Breast epithelium (tissue), 4 donors: ENCODE measurements at regions not wholly inside any gene's neighbourhood (a gene's known extent, or its start where the extent isn't known, plus 50 kb on each side); places are given as distances from the start of the nearest gene placed in this dataset.

Source experiments
- DNase-seq, 2 donors: peaks; one replicate each; pipeline ENCODE4 v3.0.0-alpha.2; 2019; ENCODE audit warnings: low spot score in 2 of 2
- H3K27ac ChIP-seq, 2 donors: fragments of 200-600 bp; sonication (generic) in 1 of 2; one replicate each; pipeline ENCODE4 v1.5.1; 2016 to 2019; ENCODE audit warnings: mild to moderate bottlenecking in 1 of 2
- H3K27me3 ChIP-seq, 2 donors: fragments of 200-600 bp; sonication (generic) in 1 of 2; one replicate each; pipeline versions ENCODE4 v1.5.1 to v1.6.0; 2017 to 2019; ENCODE audit warnings: control low read depth in 1 of 2, mild to moderate bottlenecking in 1 of 2
- H3K36me3 ChIP-seq: fragments of 200-600 bp; one replicate; pipeline ENCODE4 v1.5.1; 2019
- H3K4me1 ChIP-seq, 2 donors: fragments of 200-600 bp; sonication (generic); one replicate each; pipeline ENCODE4 v1.5.1; 2016 to 2019; ENCODE audit warnings: control low read depth in 1 of 2
- H3K4me3 ChIP-seq, 3 donors: fragments of 200-600 bp; sonication (generic); 1 replicate in 2 of 3; 2 replicates in 1 of 3; pipeline ENCODE4 v1.5.1; 2016 to 2019; ENCODE audit warnings: mild to moderate bottlenecking in 3 of 3, moderate library complexity in 2 of 3
- H3K9me3 ChIP-seq, 2 donors: fragments of 200-600 bp; sonication (generic) in 1 of 2; one replicate each; pipeline ENCODE4 v1.5.1; 2016 to 2019; ENCODE audit warnings: control low read depth in 1 of 2
- POLR2A ChIP-seq: fragments of 450-650 bp; IDR thresholded peaks from one replicate; pipeline ENCODE4 v1.6.1; 2016; ENCODE audit warnings: antibody characterized with exemption, mild to moderate bottlenecking, moderate library complexity
- POLR2AphosphoS5 ChIP-seq, 3 donors: sonication (generic); formaldehyde crosslinking; IDR thresholded peaks; one replicate each; pipeline ENCODE4 v1.6.1; 2017; ENCODE audit warnings: antibody characterized with exemption in 3 of 3
- intact Hi-C: fragments of 100-400 bp; cut with DNase I; formaldehyde crosslinking; loops from one replicate; pipeline ENCODE4 v1.15.1; 2023; ENCODE audit warnings: low total_unique reads
- TF ChIP-seq, protein P1 (sequence below), 3 donors: fragments of 450-650 bp; IDR thresholded peaks; one replicate each; pipeline ENCODE4 v1.5.1; 2016 to 2017; ENCODE audit warnings: antibody characterized with exemption in 3 of 3, mild to moderate bottlenecking in 3 of 3, moderate library complexity in 3 of 3

DNA sequence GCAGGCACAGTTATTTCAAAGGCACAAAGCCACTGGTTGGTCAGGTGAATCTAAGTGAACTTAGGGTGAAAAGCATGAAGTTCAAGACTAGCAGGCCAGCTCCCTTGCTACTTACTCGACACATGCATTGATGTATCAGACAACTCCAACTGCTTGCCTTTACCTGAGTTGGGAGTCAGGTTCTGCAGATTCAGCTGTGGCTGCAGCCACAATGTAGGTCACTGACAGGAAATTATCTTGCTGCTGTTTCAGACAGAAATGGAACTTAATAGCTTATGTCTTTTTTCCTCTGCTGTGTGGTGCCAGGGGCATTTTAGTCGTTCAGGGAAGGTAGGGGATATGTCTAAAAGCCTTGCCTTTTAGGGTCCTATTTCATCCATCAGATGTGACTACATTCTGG is 125.6 kb upstream of the RPH3A start:
- no peak overlapping the region for H3K27ac ChIP-seq
- no peaks in the 10 kb centered on the region for H3K4me1 ChIP-seq
- TF ChIP-seq POLR2AphosphoS5 (IDR thresholded peaks at IDR 0.05) (no peak), POLR2A (no peak)
- TF ChIP-seq, protein P1, sequence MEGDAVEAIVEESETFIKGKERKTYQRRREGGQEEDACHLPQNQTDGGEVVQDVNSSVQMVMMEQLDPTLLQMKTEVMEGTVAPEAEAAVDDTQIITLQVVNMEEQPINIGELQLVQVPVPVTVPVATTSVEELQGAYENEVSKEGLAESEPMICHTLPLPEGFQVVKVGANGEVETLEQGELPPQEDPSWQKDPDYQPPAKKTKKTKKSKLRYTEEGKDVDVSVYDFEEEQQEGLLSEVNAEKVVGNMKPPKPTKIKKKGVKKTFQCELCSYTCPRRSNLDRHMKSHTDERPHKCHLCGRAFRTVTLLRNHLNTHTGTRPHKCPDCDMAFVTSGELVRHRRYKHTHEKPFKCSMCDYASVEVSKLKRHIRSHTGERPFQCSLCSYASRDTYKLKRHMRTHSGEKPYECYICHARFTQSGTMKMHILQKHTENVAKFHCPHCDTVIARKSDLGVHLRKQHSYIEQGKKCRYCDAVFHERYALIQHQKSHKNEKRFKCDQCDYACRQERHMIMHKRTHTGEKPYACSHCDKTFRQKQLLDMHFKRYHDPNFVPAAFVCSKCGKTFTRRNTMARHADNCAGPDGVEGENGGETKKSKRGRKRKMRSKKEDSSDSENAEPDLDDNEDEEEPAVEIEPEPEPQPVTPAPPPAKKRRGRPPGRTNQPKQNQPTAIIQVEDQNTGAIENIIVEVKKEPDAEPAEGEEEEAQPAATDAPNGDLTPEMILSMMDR (IDR thresholded peaks at IDR 0.05): no peak
- H3K9me3 ChIP-seq: no peaks in the 10 kb centered on the region
- H3K36me3 ChIP-seq: no peaks in the 10 kb centered on the region
- intact Hi-C loops: no loop called here
- peaks cover 0 to 3% of the 10 kb centered on the region in 2 donors for H3K27me3 ChIP-seq
- no peak for DNase-seq
- no peak overlapping the region for H3K4me3 ChIP-seq

DNA sequence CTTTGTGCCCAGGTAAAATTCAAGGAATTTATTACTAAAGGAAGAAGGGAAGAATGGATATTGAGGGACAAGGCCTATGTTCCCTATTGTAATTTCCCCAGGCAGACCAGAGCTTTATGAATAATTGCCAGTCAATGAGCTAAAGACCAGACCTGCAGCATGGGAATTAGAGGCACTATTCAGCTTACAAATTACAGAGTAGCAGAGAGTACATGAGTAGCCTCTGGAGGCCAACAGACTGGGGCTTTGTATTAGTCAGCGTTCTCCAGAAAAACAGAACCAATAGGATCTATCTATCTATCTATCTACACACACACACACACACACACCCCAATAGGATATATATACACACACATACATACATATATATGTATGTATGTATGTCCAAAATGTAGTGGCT is 120.0 kb upstream of the RPH3A start:
- intact Hi-C loops: no loop called here
- no peaks in the 10 kb centered on the region for H3K9me3 ChIP-seq
- H3K36me3 ChIP-seq: no peaks in the 10 kb centered on the region
- H3K27me3 ChIP-seq: peaks cover 0 to 3% of the 10 kb centered on the region in 2 donors
- H3K4me1 ChIP-seq: no peaks in the 10 kb centered on the region
- no peak overlapping the region for H3K27ac ChIP-seq
- H3K4me3 ChIP-seq: no peak overlapping the region
- no peak for DNase-seq
- TF ChIP-seq, protein P1 (IDR thresholded peaks at IDR 0.05): no peak

DNA sequence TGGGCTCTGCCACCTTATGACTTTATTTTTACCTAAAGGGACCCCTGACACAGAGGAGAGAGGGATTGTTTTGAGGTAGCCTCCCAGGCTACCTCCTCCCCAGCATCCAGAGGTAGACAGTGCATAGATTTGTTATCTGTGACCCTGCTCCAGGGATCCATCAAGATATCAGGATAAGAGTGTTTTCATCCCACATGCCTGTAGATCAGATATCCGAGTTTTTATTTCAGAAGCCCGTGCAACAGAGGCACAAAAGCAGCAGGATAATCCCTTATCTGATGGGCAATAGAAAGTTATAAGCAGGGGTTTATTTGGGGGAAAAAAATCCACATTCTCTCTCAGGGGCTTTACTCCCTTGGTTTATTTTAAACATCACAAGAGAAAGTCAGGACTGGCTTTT is 117.0 kb upstream of the RPH3A start:
- TF ChIP-seq POLR2AphosphoS5 (IDR thresholded peaks at IDR 0.05): no peak
- TF ChIP-seq, protein P1 (IDR thresholded peaks at IDR 0.05): no peak
- TF ChIP-seq POLR2A: no peak
- no peaks in the 10 kb centered on the region for H3K9me3 ChIP-seq
- H3K27me3 ChIP-seq: peaks cover 0 to 3% of the 10 kb centered on the region in 2 donors
- no peak overlapping the region for H3K27ac ChIP-seq
- H3K36me3 ChIP-seq: no peaks in the 10 kb centered on the region
- no peaks in the 10 kb centered on the region for H3K4me1 ChIP-seq
- H3K4me3 ChIP-seq: no peak overlapping the region
- intact Hi-C loops: no loop called here
- DNase-seq: no peak

DNA sequence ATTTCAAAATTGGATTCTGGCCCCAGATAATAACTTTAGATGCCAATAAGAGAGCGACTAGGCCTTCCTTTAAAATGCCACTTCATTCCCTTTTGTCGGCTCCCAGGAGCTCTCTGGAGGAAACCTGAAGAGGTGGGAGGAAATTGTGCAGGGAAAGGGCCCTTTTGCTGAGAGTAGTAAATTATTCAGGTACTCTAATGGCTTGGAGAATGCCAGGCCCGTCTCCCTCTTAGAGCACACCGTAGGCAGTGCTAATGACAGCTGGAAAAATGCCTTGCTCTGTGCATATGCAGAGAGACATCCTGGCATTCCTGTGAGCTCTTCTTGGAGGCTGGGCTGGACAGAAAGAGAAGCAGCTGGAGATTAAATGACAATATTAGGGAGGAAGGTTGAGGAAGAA is 115.0 kb upstream of the RPH3A start:
- DNase-seq: no peak
- Histone ChIP-seq H3K27ac (no peak overlapping the region), H3K36me3 (no peaks in the 10 kb centered on the region), H3K27me3 (peaks cover 0 to 3% of the 10 kb centered on the region in 2 donors), H3K9me3 (no peaks in the 10 kb centered on the region), H3K4me1 (no peaks in the 10 kb centered on the region), H3K4me3 (no peak overlapping the region)
- TF ChIP-seq, protein P1 (IDR thresholded peaks at IDR 0.05): no peak
- no peak for TF ChIP-seq POLR2A
- no peak for TF ChIP-seq POLR2AphosphoS5 (IDR thresholded peaks at IDR 0.05)
- intact Hi-C loops: no loop called here

DNA sequence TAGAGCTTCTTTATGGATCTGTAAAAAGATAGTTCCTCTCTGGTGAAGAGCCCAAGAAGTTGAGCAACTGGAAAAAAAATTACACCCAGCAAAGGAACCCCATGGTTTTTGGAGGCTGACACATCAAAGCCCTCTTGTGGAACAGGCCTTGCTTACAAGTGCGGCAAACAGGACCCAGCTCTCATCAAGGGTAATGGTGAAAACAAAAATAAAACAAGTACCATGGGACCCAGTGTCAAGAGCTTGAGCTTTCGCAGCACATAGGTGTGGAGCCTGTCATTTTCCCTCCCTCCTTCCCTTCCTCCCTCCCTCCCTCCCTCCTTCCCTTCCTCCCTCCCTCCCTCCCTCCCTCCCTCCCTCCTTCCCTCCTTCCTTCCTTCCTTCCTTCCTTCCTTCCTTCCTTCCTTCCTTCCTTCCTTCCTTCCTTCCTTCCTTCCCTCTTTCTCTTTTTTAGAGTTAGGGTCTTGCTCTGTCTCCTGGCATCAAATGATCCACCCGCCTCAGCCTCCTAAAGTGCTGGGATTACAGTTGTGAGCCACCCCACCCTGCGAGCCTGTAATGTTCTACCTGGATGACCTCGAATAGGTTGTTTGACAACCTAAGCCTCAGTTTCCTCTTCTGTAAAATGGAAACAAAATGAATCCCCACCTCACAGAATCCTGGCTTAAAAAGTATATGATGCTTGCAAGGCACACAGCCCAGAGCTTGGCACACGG is 114.3 kb upstream of the RPH3A start:
- Histone ChIP-seq H3K4me3 (no peak overlapping the region), H3K36me3 (no peaks in the 10 kb centered on the region), H3K9me3 (no peaks in the 10 kb centered on the region), H3K27ac (no peak overlapping the region), H3K4me1 (no peaks in the 10 kb centered on the region), H3K27me3 (peaks cover 0 to 3% of the 10 kb centered on the region in 2 donors)
- TF ChIP-seq, protein P1 (IDR thresholded peaks at IDR 0.05): no peak
- TF ChIP-seq POLR2A (no peak), POLR2AphosphoS5 (IDR thresholded peaks at IDR 0.05) (no peak)
- intact Hi-C loops: no loop called here
- DNase-seq: no peak
